Testis (tissue), 2 donors: ENCODE measurements at regions not wholly inside any gene's neighbourhood (a gene's known extent, or its start where the extent isn't known, plus 50 kb on each side); places are given as distances from the start of the nearest gene placed in this dataset.

Source experiments
- CTCF ChIP-seq, 3 experiments: fragments of 450-650 bp in 2 of 3; fragments of 200-600 bp in 1 of 3; sonication (generic) in 1 of 3; IDR thresholded peaks; one replicate each; pipeline ENCODE4 v1.5.1; 2016 to 2019; ENCODE audit warnings: antibody characterized with exemption in 3 of 3, mild to moderate bottlenecking in 2 of 3, moderate library complexity in 1 of 3
- POLR2A ChIP-seq: fragments of 450-650 bp; IDR thresholded peaks from one replicate; pipeline ENCODE4 v1.6.1; 2017; ENCODE audit warnings: antibody characterized with exemption, mild to moderate bottlenecking, moderate library complexity

GRCh38 chr18:22337833-22338232 is 79.9 kb downstream of the CTAGE1 start:
- TF ChIP-seq POLR2A (no peak), CTCF (IDR thresholded peaks at IDR 0.05) (no peak)
